Hematopoietic multipotent progenitor cell treated with erythropoietin and hydrocortisone succinate and interleukin-3 and kit ligand, for 6 days (in vitro differentiated cells): ENCODE measurements at regions not wholly inside any gene's neighbourhood (a gene's known extent, or its start where the extent isn't known, plus 50 kb on each side); places are given as distances from the start of the nearest gene placed in this dataset.
"Not testable (repeated sequence)": the region's sequence is repeated elsewhere in the genome, so short reads cannot be mapped to it uniquely, and the experiment has no call there.

ENCODE experiments used
- DNase-seq: peaks from one replicate; pipeline ENCODE4 v3.0.0-alpha.2; 2015

- DNase-seq = no peak
These were observed 54.1 kb downstream of the SOCS3 start for GRCh38 chr17:78305801-78306200.

- DNase-seq = no peak
These were observed 55.3 kb downstream of the SOCS3 start for GRCh38 chr17:78304549-78305037.

- no peak for DNase-seq
These were observed 57.4 kb downstream of the SOCS3 start for GRCh38 chr17:78302478-78302877.

- no peak for DNase-seq
These were observed 58.1 kb downstream of the SOCS3 start for GRCh38 chr17:78301821-78302213.

GRCh38 chr17:78300962-78301820, 58.7 kb downstream of the SOCS3 start:
- peak; percentile 38 for DNase-seq

GRCh38 chr17:78299049-78299448, 60.8 kb downstream of the SOCS3 start:
- no peak for DNase-seq

- DNase-seq = no peak
These were observed 63.3 kb downstream of the TMEM235 start for GRCh38 chr17:78294776-78295175.

- DNase-seq = no peak
These were observed 62.9 kb downstream of the TMEM235 start for GRCh38 chr17:78294356-78294755.

- DNase-seq = not testable (repeated sequence)
These were observed 61.7 kb downstream of the TMEM235 start for GRCh38 chr17:78293151-78293550.

- DNase-seq = no peak
These were observed 60.8 kb downstream of the TMEM235 start for GRCh38 chr17:78291944-78292910.

- DNase-seq = peak; percentile 83
These were observed 59.3 kb downstream of the TMEM235 start for GRCh38 chr17:78290721-78291120.
